Daoy (cell line): ENCODE measurements at regions not wholly inside any gene's neighbourhood (a gene's known extent, or its start where the extent isn't known, plus 50 kb on each side); places are given as distances from the start of the nearest gene placed in this dataset.

Source experiments
- DNase-seq: peaks from one replicate; pipeline ENCODE4 v3.0.0-alpha.2; 2015; ENCODE audit warnings: low read depth

- no peak for DNase-seq
Measured at GRCh38 chr17:72258711-72259110, 137.9 kb downstream of the SOX9 start.

DNA sequence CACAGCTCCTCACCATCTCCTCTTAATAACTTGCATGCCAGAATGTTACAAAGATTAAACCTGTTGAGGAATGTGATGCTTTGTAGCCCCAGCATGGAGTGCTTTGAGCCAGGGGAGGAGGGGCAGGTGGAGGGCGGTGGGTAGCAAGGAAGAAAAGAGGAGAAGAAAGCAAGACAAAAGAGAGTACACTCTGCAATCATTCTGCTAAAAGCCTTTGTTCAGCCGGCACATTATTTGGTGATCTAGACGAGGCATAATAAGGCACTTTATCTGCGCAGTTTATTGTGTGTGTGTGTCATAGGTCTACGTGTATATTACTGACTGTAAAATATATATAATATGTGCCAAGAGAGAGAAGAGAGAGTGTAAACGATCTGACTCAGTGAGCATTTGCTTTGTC, 139.1 kb downstream of the SOX9 start:
- DNase-seq, result no peak

- DNase-seq, result no peak
Measured at GRCh38 chr17:72262766-72263165, 141.9 kb downstream of the SOX9 start.

DNA sequence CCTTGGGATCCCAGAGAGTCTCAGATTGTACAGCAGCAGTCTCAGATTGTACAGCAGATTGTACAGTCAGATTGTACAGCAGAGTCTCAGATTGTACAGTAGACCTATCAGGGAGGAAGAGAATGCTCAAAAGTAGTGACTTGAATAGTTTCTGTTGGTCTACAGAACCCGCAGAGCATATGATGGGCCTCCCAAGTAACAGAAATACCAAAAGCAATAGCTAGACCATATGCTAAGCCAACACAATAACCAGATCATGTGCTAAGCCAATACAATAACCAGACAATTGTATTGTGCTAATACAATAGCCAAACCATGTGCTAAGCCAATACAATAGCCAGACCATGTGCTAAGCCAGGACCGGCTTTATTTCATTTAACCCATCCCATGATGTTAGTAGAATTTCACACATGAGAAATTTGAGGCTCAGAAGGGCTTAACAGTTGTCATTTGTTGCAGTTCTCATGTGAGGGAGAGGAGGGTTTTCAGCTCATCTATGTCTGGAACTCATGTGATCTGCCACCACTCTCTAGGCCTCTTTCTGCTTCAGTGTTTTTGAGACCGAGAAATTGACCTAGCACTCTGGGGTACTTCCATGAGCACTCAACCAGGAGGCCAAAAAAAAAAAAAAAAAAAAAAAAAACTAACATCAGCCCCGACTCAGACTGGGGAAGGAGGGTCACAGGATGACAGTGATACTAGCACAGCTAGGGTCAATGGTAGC, 144.0 kb downstream of the SOX9 start:
- no peak for DNase-seq

DNA sequence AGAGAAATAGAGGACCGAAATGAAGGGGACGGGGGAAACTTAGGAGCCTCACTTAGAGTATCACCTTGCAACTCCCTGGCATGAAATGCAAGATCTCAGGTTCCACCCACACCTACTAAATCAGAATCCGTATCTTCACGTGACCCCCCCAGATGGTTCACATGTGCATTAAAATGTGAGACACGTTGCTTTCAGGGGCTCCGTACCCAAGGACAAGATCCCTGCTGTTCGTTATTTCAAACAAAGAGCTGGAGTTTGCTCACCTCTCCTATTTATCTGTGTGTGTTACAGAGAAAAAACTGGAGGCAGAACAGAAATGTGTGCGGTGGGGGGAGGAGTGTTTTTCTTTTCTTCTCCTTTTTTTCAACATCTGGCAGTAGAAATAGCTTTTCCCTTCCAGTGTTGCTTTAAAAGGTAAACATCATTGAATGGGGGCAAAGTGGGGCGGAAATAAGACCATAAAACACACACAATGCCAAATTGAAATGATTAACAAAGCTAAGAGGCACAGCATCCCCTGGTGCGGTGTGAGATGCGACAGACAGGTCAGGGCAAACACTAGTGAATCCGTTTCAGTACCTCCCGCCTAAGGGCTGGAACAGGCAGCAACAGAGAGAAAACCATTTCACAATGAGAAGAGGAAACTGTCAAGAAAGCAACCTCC, 145.4 kb downstream of the SOX9 start:
- no peak for DNase-seq

DNA sequence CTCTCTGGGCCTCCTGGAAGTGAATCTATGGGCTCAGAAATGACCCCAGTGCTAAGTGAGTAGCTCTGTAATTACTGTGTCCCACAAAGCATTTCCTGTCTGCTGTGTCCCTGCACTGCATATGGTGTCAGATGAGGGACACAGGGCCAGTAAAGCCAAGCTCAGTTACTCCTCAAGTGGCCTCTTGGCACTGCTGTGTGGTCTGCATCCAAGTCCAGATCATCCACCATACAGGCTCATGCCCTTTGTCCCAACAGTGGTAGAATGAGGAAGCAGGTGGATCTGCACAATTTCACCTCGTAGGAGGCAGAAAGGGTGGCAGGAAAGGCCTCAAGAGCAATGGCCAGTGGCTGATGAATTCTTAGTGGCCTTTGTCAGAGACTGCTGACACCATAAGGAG, 146.8 kb downstream of the SOX9 start:
- DNase-seq, result no peak

GRCh38 chr17:72268431-72268830, 147.6 kb downstream of the SOX9 start:
- no peak for DNase-seq

GRCh38 chr17:72270273-72270924, 149.6 kb downstream of the SOX9 start:
- peak; percentile 41 for DNase-seq

GRCh38 chr17:72271603-72272002, 150.8 kb downstream of the SOX9 start:
- DNase-seq, result no peak

DNA sequence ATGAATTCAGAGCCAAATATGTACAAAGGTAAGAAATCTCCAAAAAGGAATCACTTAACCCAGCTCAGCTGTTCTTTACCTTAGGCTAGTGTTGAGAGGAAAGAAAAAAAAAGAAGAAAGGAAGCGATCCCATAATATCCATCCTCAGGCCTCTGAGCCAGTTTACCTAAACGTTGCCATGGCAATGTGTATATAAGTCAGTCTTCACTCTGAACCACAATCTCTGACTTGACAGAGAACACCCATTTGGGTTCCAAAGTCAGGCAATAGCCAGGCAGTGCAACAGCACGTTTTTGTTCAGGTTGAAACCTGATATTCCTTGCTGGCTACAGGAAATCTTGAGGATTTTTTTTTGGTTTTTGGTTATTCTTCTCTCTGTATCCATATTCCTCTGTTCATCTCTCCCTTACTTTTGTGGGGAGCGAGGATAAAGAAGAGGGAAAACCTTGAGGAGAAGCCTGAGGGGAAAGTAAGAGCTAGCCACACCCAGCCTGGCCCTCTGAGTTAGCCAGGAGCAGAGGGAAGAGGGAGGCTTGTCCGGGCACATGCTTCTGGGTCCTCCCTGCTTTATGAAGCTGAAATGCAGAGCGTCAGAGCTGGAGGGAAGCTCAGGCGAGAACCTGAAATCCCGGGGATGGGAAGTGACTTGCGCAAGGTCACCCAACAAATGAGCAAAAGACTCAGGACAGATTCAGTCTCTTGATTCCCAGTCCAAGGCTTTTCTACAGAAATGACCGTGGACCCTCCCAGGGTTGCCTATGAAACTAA, 152.7 kb downstream of the SOX9 start:
- DNase-seq, result peak; percentile 20

DNA sequence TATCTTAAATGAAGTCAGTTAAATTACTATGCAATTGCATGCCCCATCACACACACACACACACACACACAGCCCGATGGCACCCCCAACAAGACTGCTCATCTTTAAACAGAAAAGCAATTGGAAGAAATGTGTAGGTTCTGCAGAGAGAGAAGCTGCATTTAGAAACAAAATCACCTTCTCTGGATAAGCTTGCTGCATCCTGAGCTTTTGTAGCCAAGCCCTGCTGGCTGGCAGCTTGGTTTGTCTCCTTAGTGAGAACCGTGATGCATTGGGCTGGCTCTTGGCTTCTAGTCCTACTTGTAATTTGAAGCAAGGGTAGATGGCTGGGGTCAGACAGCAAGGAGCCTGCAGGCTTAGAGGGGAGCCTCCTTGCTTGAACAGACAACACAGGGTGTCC, 153.8 kb downstream of the SOX9 start:
- DNase-seq, result no peak

- no peak for DNase-seq
Measured at GRCh38 chr17:72280881-72281280, 160.1 kb downstream of the SOX9 start.

DNA sequence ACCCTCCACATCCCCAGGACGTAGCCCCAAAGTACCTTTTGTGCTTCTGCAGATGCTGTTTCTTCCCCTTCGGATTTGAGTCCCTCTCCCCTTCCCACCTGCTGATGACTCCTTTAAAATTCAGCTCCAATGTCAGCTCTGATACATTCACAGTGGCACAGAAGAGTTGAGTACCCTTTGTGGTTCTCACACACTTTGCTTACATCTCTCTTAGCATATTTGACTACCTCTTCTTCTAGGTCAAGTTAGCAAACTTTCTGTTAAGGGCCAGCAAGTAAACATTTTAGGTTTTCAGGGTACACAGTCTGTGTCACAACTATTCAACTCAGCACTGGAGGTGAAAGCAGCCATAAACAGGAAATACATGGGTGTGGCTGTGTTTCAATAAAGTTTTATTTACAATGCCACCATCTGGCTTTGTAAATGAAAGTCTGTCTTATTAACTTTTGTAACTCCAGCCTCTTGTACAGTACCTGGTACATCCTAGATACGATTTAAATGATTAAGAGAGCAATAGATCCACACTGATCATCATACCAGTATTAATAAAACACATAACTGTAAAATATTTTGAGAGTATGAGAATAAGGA, 161.7 kb downstream of the SOX9 start:
- no peak for DNase-seq

- no peak for DNase-seq
Measured at GRCh38 chr17:72284806-72285205, 164.0 kb downstream of the SOX9 start.

- DNase-seq, result no peak
Measured at GRCh38 chr17:72287586-72287985, 166.8 kb downstream of the SOX9 start.

DNA sequence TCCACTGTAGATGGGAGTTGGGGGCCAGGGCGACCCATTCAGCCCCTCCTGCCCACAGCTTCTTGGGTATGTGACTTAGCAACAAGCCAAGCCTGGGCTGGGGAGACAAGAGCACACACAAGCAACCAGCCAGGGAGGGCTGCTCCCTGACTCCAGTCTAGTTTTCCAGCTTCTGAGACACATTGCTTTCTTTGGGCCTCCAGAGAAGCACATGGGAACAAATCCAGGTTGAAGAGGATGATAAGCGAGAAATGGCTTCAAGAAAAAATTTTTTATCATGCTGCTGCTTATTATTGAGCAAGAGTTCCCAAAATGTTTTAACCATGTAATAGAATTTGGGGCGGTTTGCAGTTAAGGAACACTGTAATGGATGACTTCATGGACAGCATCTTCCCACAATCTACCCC, 173.7 kb downstream of the SOX9 start:
- DNase-seq, result no peak

GRCh38 chr17:72295916-72296315, 175.1 kb downstream of the SOX9 start:
- DNase-seq, result no peak

DNA sequence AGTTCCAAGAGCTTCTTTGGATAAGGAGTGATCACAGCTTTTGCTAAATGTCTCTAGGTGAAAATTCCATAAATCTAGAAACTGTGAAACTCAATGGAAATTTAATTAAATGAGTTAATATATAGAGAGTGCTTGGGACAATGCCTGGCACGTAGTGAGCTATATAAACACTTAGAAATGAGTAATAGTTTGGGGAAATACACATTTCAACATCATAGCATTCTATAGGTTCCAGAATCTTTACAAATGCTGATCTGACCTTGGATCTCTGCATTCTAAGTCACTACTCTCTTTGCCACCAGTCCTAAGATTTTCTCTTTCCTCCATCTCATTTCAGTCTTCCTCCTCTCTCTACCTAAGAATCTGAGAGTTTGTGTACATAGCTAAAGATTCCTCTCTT, 175.6 kb downstream of the SOX9 start:
- no peak for DNase-seq

GRCh38 chr17:72297326-72298115, 176.7 kb downstream of the SOX9 start:
- DNase-seq, result peak; percentile 71

- DNase-seq, result no peak
Measured at GRCh38 chr17:72299100-72299499, 178.3 kb downstream of the SOX9 start.

DNA sequence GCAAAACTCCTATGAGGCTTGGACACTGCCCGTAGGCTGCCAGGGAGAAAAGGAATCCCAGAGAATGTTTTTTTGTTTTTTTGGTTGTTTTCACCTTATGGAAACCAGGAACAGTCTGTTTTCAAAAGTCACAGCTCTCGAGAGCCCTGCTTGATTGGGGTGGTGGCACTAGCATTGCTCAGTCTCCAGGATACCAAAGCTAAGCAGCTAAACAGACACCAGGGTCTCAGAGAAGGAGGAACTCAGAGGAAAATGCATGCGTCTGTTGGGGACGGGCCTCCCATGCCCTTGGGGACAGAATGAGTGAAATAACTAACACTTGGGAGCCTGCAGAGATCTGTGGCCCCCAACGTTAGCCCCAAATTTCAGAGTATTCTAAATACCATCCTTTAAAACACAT, 178.8 kb downstream of the SOX9 start:
- DNase-seq, result no peak
